HCT116 (cell line): ENCODE measurements at regions not wholly inside any gene's neighbourhood (a gene's known extent, or its start where the extent isn't known, plus 50 kb on each side); places are given as distances from the start of the nearest gene placed in this dataset.

Experiments used
- ATAC-seq: fragments of 200-7000 bp; cut with Tn5 transposase; 2 replicates; pipeline ENCODE4 v1.9.1; 2020; ENCODE audit warnings: mild to moderate bottlenecking, moderate library complexity
- BruUV-seq: library from RNA; stranded (reverse); fragments of 400-500 nt; replicated peaks from 2 replicates; lab custom pipeline; 2021; lab: Mats Ljungman, UMichigan
- CTCF ChIA-PET: fragments of 300-600 bp; sonication (Branson Sonifier 250); formaldehyde crosslinking; loops from one replicate; lab custom pipeline; 2021; ENCODE audit warnings: antibody characterized with exemption; lab: Charles Lee
- POLR2A ChIA-PET: fragments of 300-600, 350-600 bp; sonication (Branson Sonifier 250); formaldehyde crosslinking; loops from one replicate; lab custom pipeline; 2021; ENCODE audit warnings: antibody characterized with exemption; lab: Charles Lee
- RAD21 ChIA-PET, 2 experiments: fragments of 300-600 bp; sonication (Branson Sonifier 250); formaldehyde crosslinking; loops; one replicate each; lab custom pipeline; 2023; ENCODE audit warnings: low total read pairs in 2 of 2; ENCODE audit not compliant: uncharacterized antibody in 2 of 2, unreplicated experiment in 2 of 2, low non-redundant PET in 1 of 2; lab: Charles Lee
- DNase-seq: peaks from one replicate; pipeline ENCODE4 v3.0.0-alpha.2; 2010; ENCODE audit warnings: low read depth, low spot score
- H2AFZ ChIP-seq: fragments of 200-600 bp; shearing (Covaris generic), sonication (generic); 2 replicates; pipeline ENCODE4 v1.6.1; 2017; ENCODE audit warnings: low read depth, mixed run types, mixed read lengths, antibody characterized with exemption, low read length; ENCODE audit not compliant: poor library complexity, severe bottlenecking
- H3K27ac ChIP-seq: 2 replicates; pipeline ENCODE4 v1.5.1; 2012; ENCODE audit warnings: low read depth, low read length
- H3K27me3 ChIP-seq: fragments of 200-600 bp; sonication (generic); 2 replicates; pipeline ENCODE4 v1.6.1; 2016; ENCODE audit warnings: mixed run types, low read length, mixed read lengths; ENCODE audit not compliant: insufficient read depth
- H3K36me3 ChIP-seq, 2 experiments: fragments of 200-500 bp in 1 of 2; fragments of 200-600 bp in 1 of 2; sonication (Bioruptor generic) in 1 of 2; sonication (generic) in 1 of 2; 2 replicates each; pipeline versions ENCODE4 v1.5.1 to v1.6.1; 2014 to 2016; ENCODE audit warnings: low read length in 2 of 2, inconsistent platforms in 1 of 2, mixed read lengths in 1 of 2, mixed run types in 1 of 2; ENCODE audit not compliant: insufficient read depth in 2 of 2, control insufficient read depth in 1 of 2
- H3K4me1 ChIP-seq, 2 experiments: fragments of 200-600 bp in 1 of 2; sonication (generic) in 1 of 2; 2 replicates each; pipeline versions ENCODE4 v1.5.1 to v1.6.1; 2012 to 2017; ENCODE audit warnings: low read length in 2 of 2, inconsistent platforms in 1 of 2, mild to moderate bottlenecking in 1 of 2, mixed read lengths in 1 of 2, mixed run types in 1 of 2, moderate library complexity in 1 of 2; ENCODE audit not compliant: insufficient read depth in 2 of 2, control insufficient read depth in 1 of 2
- H3K4me2 ChIP-seq: fragments of 200-600 bp; sonication (generic); 2 replicates; pipeline ENCODE4 v1.6.1; 2017; ENCODE audit warnings: mixed run types, low read length, mixed read lengths
- H3K4me3 ChIP-seq, 2 experiments: fragments of 200-600 bp in 1 of 2; sonication (generic) in 1 of 2; replicated peaks in 1 of 2; 2 replicates each; pipeline ENCODE4 v1.5.1; 2011 to 2016; ENCODE audit warnings: low read length in 2 of 2, control low read depth in 1 of 2, low read depth in 1 of 2, mild to moderate bottlenecking in 1 of 2, mixed read lengths in 1 of 2, mixed run types in 1 of 2
- H3K79me2 ChIP-seq: fragments of 200-600 bp; sonication (generic); 2 replicates; pipeline ENCODE4 v1.6.1; 2017; ENCODE audit warnings: mild to moderate bottlenecking, mixed run types, low read length, moderate library complexity, mixed read lengths; ENCODE audit not compliant: insufficient read depth
- H3K9ac ChIP-seq: fragments of 200-600 bp; sonication (generic); 2 replicates; pipeline ENCODE4 v1.6.1; 2016; ENCODE audit warnings: low read length, mixed read lengths
- H3K9me2 ChIP-seq: fragments of 200-600 bp; sonication (generic), shearing (Covaris generic); 2 replicates; pipeline ENCODE4 v1.6.1; 2017; ENCODE audit warnings: mixed run types, mild to moderate bottlenecking, moderate library complexity; ENCODE audit not compliant: insufficient read depth
- H3K9me3 ChIP-seq, 2 experiments: fragments of 200-500 bp in 1 of 2; fragments of 200-600 bp in 1 of 2; sonication (Bioruptor generic) in 1 of 2; sonication (generic) in 1 of 2; 2 replicates each; pipeline ENCODE4 v1.6.1; 2014 to 2017; ENCODE audit warnings: low read length in 2 of 2, mixed read lengths in 2 of 2, inconsistent platforms in 1 of 2, low read depth in 1 of 2, mild to moderate bottlenecking in 1 of 2, mixed run types in 1 of 2, moderate library complexity in 1 of 2; ENCODE audit not compliant: control insufficient read depth in 1 of 2, insufficient read depth in 1 of 2
- H4K20me1 ChIP-seq: fragments of 200-600 bp; sonication (generic), shearing (Covaris generic); 2 replicates; pipeline ENCODE4 v1.6.1; 2017; ENCODE audit warnings: mixed run types, mild to moderate bottlenecking, moderate library complexity; ENCODE audit not compliant: insufficient read depth
- CBX3 ChIP-seq: IDR thresholded peaks from 2 replicates; pipeline ENCODE4 v1.6.1; 2012; ENCODE audit warnings: low read depth
- CEBPB ChIP-seq: IDR thresholded peaks from 2 replicates; pipeline ENCODE4 v1.6.1; 2012; ENCODE audit warnings: low read depth
- EGR1 ChIP-seq: IDR thresholded peaks from 2 replicates; pipeline ENCODE4 v1.6.1; 2012; ENCODE audit warnings: low read depth
- ELF1 ChIP-seq: IDR thresholded peaks from 2 replicates; pipeline ENCODE4 v1.6.1; 2012; ENCODE audit warnings: low read depth, borderline replicate concordance
- EZH2phosphoT487 ChIP-seq: fragments of 200-600 bp; IDR thresholded peaks from 2 replicates; pipeline ENCODE4 v1.6.1; 2018; ENCODE audit warnings: antibody characterized with exemption, borderline replicate concordance
- FOSL1 ChIP-seq: IDR thresholded peaks from 2 replicates; pipeline ENCODE4 v1.6.1; 2012; ENCODE audit warnings: low read depth
- JUND ChIP-seq: IDR thresholded peaks from 2 replicates; pipeline ENCODE4 v1.6.1; 2012
- POLR2A ChIP-seq: IDR thresholded peaks from 2 replicates; pipeline ENCODE4 v1.7.0; 2011; ENCODE audit warnings: borderline replicate concordance; ENCODE audit not compliant: insufficient read depth, insufficient read length; ENCODE audit errors: extremely low read depth
- POLR2AphosphoS5 ChIP-seq: IDR thresholded peaks from 2 replicates; pipeline ENCODE4 v1.6.1; 2011; ENCODE audit warnings: mild to moderate bottlenecking, low read depth, low read length, moderate library complexity
- SP1 ChIP-seq: IDR thresholded peaks from 2 replicates; pipeline ENCODE4 v1.6.1; 2012; ENCODE audit warnings: low read depth
- TCF7L2 ChIP-seq: IDR thresholded peaks from 2 replicates; pipeline ENCODE4 v1.7.0; 2011; ENCODE audit warnings: borderline replicate concordance, inconsistent platforms; ENCODE audit not compliant: insufficient read depth, insufficient read length; ENCODE audit errors: extremely low read depth
- YY1 ChIP-seq: IDR thresholded peaks from 2 replicates; pipeline ENCODE4 v1.6.1; 2011; ENCODE audit warnings: low read length, low read depth, moderate library complexity, mild to moderate bottlenecking; ENCODE audit not compliant: insufficient replicate concordance; ENCODE audit errors: extremely low read depth
- ZFX ChIP-seq: fragments of 450-650 bp; IDR thresholded peaks from 2 replicates; pipeline ENCODE4 v1.6.1; 2017
- ZNF274 ChIP-seq: fragments of 200-500 bp; sonication (Bioruptor generic); IDR thresholded peaks from 2 replicates; pipeline ENCODE4 v1.6.1; 2014; ENCODE audit warnings: mild to moderate bottlenecking, low read depth, low read length, inconsistent platforms
- intact Hi-C: fragments of 100-400 bp; cut with micrococcal nuclease; formaldehyde crosslinking; loops from 2 replicates; pipeline ENCODE4 v1.10.0; 2022
- TF ChIP-seq, protein P1 (sequence below), 3 experiments: fragments of 200-600 bp in 1 of 3; sonication (generic) in 1 of 3; IDR thresholded peaks in 2 of 3; conservative IDR thresholded peaks in 1 of 3; 2 replicates each; pipeline ENCODE4 v1.5.1; 2012 to 2017; ENCODE audit warnings: low read depth in 2 of 3, low read length in 2 of 3, antibody characterized with exemption in 1 of 3, borderline replicate concordance in 1 of 3, control low read depth in 1 of 3, mild to moderate bottlenecking in 1 of 3, mixed read lengths in 1 of 3, mixed run types in 1 of 3, moderate library complexity in 1 of 3; ENCODE audit not compliant: insufficient read depth in 1 of 3
- TF ChIP-seq, protein P2 (sequence below): IDR thresholded peaks from 2 replicates; pipeline ENCODE4 v1.6.1; 2012; ENCODE audit warnings: low read depth
- TF ChIP-seq, protein P3 (sequence below): IDR thresholded peaks from 2 replicates; pipeline ENCODE4 v1.6.1; 2011; ENCODE audit warnings: mild to moderate bottlenecking, low read length, moderate library complexity; ENCODE audit not compliant: insufficient replicate concordance; ENCODE audit errors: extremely low read depth

DNA sequence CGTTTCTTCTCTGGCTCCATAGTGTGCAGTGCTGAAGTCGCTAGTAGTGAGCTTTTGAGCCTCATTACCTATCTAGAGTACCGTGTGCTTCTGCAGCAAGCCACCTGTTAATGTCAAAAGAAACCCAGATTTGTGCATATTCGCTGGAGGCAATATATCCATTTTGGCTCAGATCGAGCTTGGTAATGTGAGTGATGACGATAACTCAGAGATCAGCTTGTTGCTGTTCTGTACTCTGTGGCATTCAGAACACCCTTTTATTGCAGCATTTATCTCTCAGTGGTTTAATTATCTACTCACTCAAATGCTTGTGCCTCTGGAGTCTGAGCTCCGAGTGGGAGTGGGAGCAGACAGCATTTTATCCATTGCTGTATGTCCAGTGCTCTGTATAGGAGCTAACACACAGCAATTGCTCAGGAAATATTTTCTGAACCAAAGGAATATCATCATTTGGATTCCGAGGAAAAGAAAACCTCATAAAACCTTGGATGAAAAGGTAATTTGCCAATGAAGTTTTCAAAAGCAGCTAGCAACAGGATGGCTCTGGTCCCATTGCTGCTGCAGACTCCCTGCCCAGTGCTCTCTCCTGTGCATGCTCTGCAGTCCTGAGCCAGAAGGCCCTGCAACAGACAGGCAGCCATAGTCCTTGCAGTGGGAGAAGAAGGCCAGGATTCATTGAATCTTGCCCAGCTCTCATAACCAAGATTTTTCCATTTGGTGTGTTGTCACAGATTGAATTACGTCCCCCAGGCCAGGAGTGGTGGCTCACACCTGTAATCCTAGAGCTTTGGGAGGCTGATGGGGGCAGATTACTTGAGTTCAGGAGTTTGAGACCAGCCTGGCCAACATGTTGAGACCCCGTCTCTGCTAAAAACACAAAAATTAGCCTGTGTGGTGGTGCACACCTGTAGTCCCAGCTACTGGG lies 183.8 kb downstream of the MYCN start:
- no peaks in the 10 kb centered on the region for H3K9me3 ChIP-seq
- H2AFZ ChIP-seq, result no peak overlapping the region
- no peak overlapping the region for H3K9ac ChIP-seq
- TF ChIP-seq TCF7L2 (no peak), YY1 (no peak), POLR2AphosphoS5 (no peak), FOSL1 (no peak), CBX3 (no peak), EGR1 (no peak), EZH2phosphoT487 (no peak), CEBPB (no peak), SP1 (no peak), POLR2A (no peak), ELF1 (no peak), JUND (no peak), ZNF274 (no peak), ZFX (no peak)
- TF ChIP-seq, protein P1, sequence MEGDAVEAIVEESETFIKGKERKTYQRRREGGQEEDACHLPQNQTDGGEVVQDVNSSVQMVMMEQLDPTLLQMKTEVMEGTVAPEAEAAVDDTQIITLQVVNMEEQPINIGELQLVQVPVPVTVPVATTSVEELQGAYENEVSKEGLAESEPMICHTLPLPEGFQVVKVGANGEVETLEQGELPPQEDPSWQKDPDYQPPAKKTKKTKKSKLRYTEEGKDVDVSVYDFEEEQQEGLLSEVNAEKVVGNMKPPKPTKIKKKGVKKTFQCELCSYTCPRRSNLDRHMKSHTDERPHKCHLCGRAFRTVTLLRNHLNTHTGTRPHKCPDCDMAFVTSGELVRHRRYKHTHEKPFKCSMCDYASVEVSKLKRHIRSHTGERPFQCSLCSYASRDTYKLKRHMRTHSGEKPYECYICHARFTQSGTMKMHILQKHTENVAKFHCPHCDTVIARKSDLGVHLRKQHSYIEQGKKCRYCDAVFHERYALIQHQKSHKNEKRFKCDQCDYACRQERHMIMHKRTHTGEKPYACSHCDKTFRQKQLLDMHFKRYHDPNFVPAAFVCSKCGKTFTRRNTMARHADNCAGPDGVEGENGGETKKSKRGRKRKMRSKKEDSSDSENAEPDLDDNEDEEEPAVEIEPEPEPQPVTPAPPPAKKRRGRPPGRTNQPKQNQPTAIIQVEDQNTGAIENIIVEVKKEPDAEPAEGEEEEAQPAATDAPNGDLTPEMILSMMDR (IDR thresholded peaks at IDR 0.05 in 2 of 3, conservative IDR thresholded peaks at IDR 0.05 in 1 of 3; ENCODE audit: borderline replicate concordance in 1 of 3, insufficient read depth in 1 of 3, low read depth in 2 of 3, low read length in 2 of 3), result no peak
- TF ChIP-seq, protein P2, sequence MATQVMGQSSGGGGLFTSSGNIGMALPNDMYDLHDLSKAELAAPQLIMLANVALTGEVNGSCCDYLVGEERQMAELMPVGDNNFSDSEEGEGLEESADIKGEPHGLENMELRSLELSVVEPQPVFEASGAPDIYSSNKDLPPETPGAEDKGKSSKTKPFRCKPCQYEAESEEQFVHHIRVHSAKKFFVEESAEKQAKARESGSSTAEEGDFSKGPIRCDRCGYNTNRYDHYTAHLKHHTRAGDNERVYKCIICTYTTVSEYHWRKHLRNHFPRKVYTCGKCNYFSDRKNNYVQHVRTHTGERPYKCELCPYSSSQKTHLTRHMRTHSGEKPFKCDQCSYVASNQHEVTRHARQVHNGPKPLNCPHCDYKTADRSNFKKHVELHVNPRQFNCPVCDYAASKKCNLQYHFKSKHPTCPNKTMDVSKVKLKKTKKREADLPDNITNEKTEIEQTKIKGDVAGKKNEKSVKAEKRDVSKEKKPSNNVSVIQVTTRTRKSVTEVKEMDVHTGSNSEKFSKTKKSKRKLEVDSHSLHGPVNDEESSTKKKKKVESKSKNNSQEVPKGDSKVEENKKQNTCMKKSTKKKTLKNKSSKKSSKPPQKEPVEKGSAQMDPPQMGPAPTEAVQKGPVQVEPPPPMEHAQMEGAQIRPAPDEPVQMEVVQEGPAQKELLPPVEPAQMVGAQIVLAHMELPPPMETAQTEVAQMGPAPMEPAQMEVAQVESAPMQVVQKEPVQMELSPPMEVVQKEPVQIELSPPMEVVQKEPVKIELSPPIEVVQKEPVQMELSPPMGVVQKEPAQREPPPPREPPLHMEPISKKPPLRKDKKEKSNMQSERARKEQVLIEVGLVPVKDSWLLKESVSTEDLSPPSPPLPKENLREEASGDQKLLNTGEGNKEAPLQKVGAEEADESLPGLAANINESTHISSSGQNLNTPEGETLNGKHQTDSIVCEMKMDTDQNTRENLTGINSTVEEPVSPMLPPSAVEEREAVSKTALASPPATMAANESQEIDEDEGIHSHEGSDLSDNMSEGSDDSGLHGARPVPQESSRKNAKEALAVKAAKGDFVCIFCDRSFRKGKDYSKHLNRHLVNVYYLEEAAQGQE, result no peak
- TF ChIP-seq, protein P3, sequence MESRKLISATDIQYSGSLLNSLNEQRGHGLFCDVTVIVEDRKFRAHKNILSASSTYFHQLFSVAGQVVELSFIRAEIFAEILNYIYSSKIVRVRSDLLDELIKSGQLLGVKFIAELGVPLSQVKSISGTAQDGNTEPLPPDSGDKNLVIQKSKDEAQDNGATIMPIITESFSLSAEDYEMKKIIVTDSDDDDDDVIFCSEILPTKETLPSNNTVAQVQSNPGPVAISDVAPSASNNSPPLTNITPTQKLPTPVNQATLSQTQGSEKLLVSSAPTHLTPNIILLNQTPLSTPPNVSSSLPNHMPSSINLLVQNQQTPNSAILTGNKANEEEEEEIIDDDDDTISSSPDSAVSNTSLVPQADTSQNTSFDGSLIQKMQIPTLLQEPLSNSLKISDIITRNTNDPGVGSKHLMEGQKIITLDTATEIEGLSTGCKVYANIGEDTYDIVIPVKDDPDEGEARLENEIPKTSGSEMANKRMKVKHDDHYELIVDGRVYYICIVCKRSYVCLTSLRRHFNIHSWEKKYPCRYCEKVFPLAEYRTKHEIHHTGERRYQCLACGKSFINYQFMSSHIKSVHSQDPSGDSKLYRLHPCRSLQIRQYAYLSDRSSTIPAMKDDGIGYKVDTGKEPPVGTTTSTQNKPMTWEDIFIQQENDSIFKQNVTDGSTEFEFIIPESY, result no peak
- no peaks in the 10 kb centered on the region for H3K9me2 ChIP-seq
- intact Hi-C loops, result no loop called here
- no peak overlapping the region for H3K4me3 ChIP-seq
- ChIA-PET POLR2A (no interaction called here), RAD21 (no interaction called here), CTCF (no interaction called here)
- no TSS peak for BruUV-seq
- no peaks in the 10 kb centered on the region for H4K20me1 ChIP-seq
- H3K27me3 ChIP-seq, result no peaks in the 10 kb centered on the region
- ATAC-seq (no peak), DNase-seq (no peak)
- H3K4me2 ChIP-seq, result no peak overlapping the region
- H3K36me3 ChIP-seq, result no peaks in the 10 kb centered on the region
- H3K27ac ChIP-seq, result no peak overlapping the region
- H3K79me2 ChIP-seq, result no peaks in the 10 kb centered on the region
- H3K4me1 ChIP-seq, result no peaks in the 10 kb centered on the region
